K562 (cell line): ENCODE measurements at regions not wholly inside any gene's neighbourhood (a gene's known extent, or its start where the extent isn't known, plus 50 kb on each side); places are given as distances from the start of the nearest gene placed in this dataset.

Experiments
- ATAC-seq: fragments of 200-7000 bp; cut with Tn5 transposase; 3 replicates; pipeline ENCODE4 v1.9.1; 2020; ENCODE audit warnings: moderate library complexity
- BruUV-seq: library from RNA; stranded (reverse); fragments of 400-500 nt; replicated peaks from 2 replicates; lab custom pipeline; 2021; lab: Mats Ljungman, UMichigan
- CTCF ChIA-PET: fragments of 300-600 bp; formaldehyde crosslinking; extraction: SDS; loops from one replicate; lab custom pipeline; 2021; ENCODE audit warnings: low intra/inter-chr PET ratio; lab: Yijun Ruan, JAX
- POLR2A ChIA-PET: fragments of 300-600, 350-650 bp; sonication (Branson Sonifier 250); formaldehyde crosslinking; extraction: SDS; loops from one replicate; lab custom pipeline; 2021; ENCODE audit warnings: antibody characterized with exemption, inconsistent platforms; lab: Yijun Ruan, JAX
- DNase-seq, 4 experiments: peaks; one replicate each; pipeline versions ENCODE4 v3.0.0 to v3.0.0-alpha.2; 2011 to 2018; ENCODE audit warnings: low spot score in 3 of 4, mixed read lengths in 3 of 4; ENCODE audit errors: extremely low read depth in 1 of 4
- FAIRE-seq: peaks from 2 replicates; lab custom pipeline; 2011; peaks lifted over from hg19 to GRCh38; lab: Jason Lieb, UNC
- H2AFZ ChIP-seq: 2 replicates; pipeline ENCODE4 v1.6.0; 2011; ENCODE audit warnings: low read depth, low read length, control low read depth, inconsistent platforms
- H3K27ac ChIP-seq: fragments of 200-600 bp; 3 replicates; pipeline ENCODE4 v1.8.0; 2011; ENCODE audit warnings: low read depth, mild to moderate bottlenecking, control low read depth, inconsistent platforms, low read length, moderate library complexity, mixed read lengths; ENCODE audit errors: extremely low read depth
- H3K27me3 ChIP-seq, 2 experiments: fragments of 300-600 bp in 1 of 2; 2 replicates in 1 of 2; 3 replicates in 1 of 2; pipeline versions ENCODE4 v1.6.0 to v1.8.0; 2011; ENCODE audit warnings: inconsistent platforms in 2 of 2, low read length in 2 of 2, mild to moderate bottlenecking in 1 of 2, mixed read lengths in 1 of 2, moderate library complexity in 1 of 2; ENCODE audit not compliant: control insufficient read depth in 2 of 2, insufficient read depth in 2 of 2
- H3K36me3 ChIP-seq: fragments of 300-600 bp; 3 replicates; pipeline ENCODE4 v1.8.0; 2011; ENCODE audit warnings: mild to moderate bottlenecking, low read length, inconsistent platforms; ENCODE audit not compliant: control insufficient read depth, insufficient read depth
- H3K4me1 ChIP-seq, 2 experiments: fragments of 200-600 bp in 1 of 2; replicated peaks in 1 of 2; 2 replicates in 1 of 2; 3 replicates in 1 of 2; pipeline versions ENCODE4 v1.5.1 to v1.8.0; 2011; ENCODE audit warnings: inconsistent platforms in 2 of 2, low read length in 2 of 2, mild to moderate bottlenecking in 1 of 2, mixed read lengths in 1 of 2, moderate library complexity in 1 of 2; ENCODE audit not compliant: control insufficient read depth in 2 of 2, insufficient read depth in 2 of 2
- H3K4me2 ChIP-seq: 2 replicates; pipeline ENCODE4 v1.6.1; 2011; ENCODE audit warnings: low read length, control low read depth, inconsistent platforms, mixed read lengths; ENCODE audit not compliant: insufficient read depth
- H3K4me3 ChIP-seq: fragments of 200-600 bp; sonication (generic), shearing (Covaris generic); 2 replicates; pipeline ENCODE4 v1.5.1; 2016; ENCODE audit warnings: control low read depth, inconsistent platforms
- H3K79me2 ChIP-seq: fragments of 200-600 bp; 3 replicates; pipeline ENCODE4 v1.8.0; 2011; ENCODE audit warnings: low read length, inconsistent platforms; ENCODE audit not compliant: control insufficient read depth, insufficient read depth
- H3K9ac ChIP-seq, 2 experiments: 2 replicates each; pipeline versions ENCODE4 v1.6.0 to v1.6.1; 2011; ENCODE audit warnings: low read depth in 2 of 2, low read length in 2 of 2, control low read depth in 1 of 2, inconsistent platforms in 1 of 2, mild to moderate bottlenecking in 1 of 2, mixed read lengths in 1 of 2; ENCODE audit not compliant: insufficient read depth in 1 of 2
- H3K9me1 ChIP-seq: one replicate; pipeline ENCODE4 v1.6.0; 2011; ENCODE audit warnings: inconsistent platforms, mild to moderate bottlenecking, low read length, moderate library complexity; ENCODE audit not compliant: control insufficient read depth, insufficient read depth
- H3K9me3 ChIP-seq: replicated peaks from 2 replicates; pipeline ENCODE4 v1.5.1; 2011; ENCODE audit warnings: low read depth, low read length, inconsistent platforms; ENCODE audit not compliant: control insufficient read depth, insufficient read depth
- H4K20me1 ChIP-seq: replicated peaks from 2 replicates; pipeline ENCODE4 v1.6.1; 2011; ENCODE audit warnings: low read length, inconsistent platforms, mixed read lengths; ENCODE audit not compliant: control insufficient read depth, insufficient read depth
- CUX1 ChIP-seq: fragments of 200-800 bp; sonication (Bioruptor generic); IDR thresholded peaks from 2 replicates; pipeline ENCODE4 v1.6.1; 2016; ENCODE audit warnings: missing genetic modification characterization, missing compliant biosample characterization
- HNRNPH1 ChIP-seq: fragments of 200-400 bp; formaldehyde crosslinking; optimal IDR thresholded peaks from 2 replicates; pipeline ENCODE3; 2017; ENCODE audit warnings: low read depth, mild to moderate bottlenecking, low read length, moderate library complexity
- KDM1A ChIP-seq, 2 experiments: fragments of 450-650 bp; IDR thresholded peaks; 2 replicates each; pipeline ENCODE4 v1.6.1; 2016; ENCODE audit warnings: mild to moderate bottlenecking in 2 of 2
- PCBP2 ChIP-seq: fragments of 200-400 bp; formaldehyde crosslinking; IDR thresholded peaks from 2 replicates; pipeline ENCODE4 v1.6.1; 2018; ENCODE audit warnings: low read length, low read depth, mild to moderate bottlenecking, moderate library complexity; ENCODE audit not compliant: poor library complexity, severe bottlenecking
- ZEB2 ChIP-seq: fragments of 450-650 bp; IDR thresholded peaks from 2 replicates; pipeline ENCODE4 v1.6.1; 2016
- ZHX1 ChIP-seq: fragments of 150-350 bp; conservative IDR thresholded peaks from 2 replicates; pipeline ENCODE4 v1.6.1; 2014; ENCODE audit warnings: low read length
- WGBS: fragments of 100-300 bp; shearing (Covaris generic); methylation state at CpG from one replicate; pipeline ENCODE4 v1.1.6; 2016; ENCODE audit warnings: low coverage, mixed read lengths; ENCODE audit not compliant: insufficient coverage; ENCODE audit errors: missing lambda C conversion rate; 5-methylcytosine and 5-hydroxymethylcytosine counted together
- in situ Hi-C: fragments of 300-500 bp; cut with MboI; formaldehyde crosslinking; loops from 4 replicates; pipeline ENCODE4 v1.15.0; 2018; ENCODE audit warnings: inconsistent platforms, mixed read lengths
- intact Hi-C: fragments of 100-400 bp; cut with micrococcal nuclease; formaldehyde crosslinking; loops from 2 replicates; pipeline ENCODE4 v1.14.2; 2022

- H3K4me1 ChIP-seq, result no peaks in the 10 kb centered on the region
- CTCF ChIA-PET, result no interaction called here
- peaks cover 2% of the 10 kb centered on the region for H3K9me1 ChIP-seq
- H3K4me2 ChIP-seq, result no peak overlapping the region
- no peak overlapping the region for H3K9ac ChIP-seq
- no peak for TF ChIP-seq PCBP2
- TF ChIP-seq KDM1A (IDR thresholded peaks at IDR 0.05), result peak in 1 of 2 experiments; percentile 72; a peak in 1 of 4 replicates
- peaks cover 8% of the 10 kb centered on the region for H4K20me1 ChIP-seq
- peaks cover 31 to 86% of the 10 kb centered on the region in 2 experiments; a peak in 4 of 5 replicates for H3K27me3 ChIP-seq
- H3K4me3 ChIP-seq, result no peak overlapping the region
- no peaks in the 10 kb centered on the region for H3K9me3 ChIP-seq
- 2% methylated on average over 13 of the region's 13 CpGs for WGBS
- no TSS peak for BruUV-seq
- H2AFZ ChIP-seq, result no peak overlapping the region
- no peak for FAIRE-seq
- in situ Hi-C loops, result no loop called here
- no peak overlapping the region for H3K27ac ChIP-seq
- H3K36me3 ChIP-seq, result no peaks in the 10 kb centered on the region
- intact Hi-C loops, result no loop called here
- no peaks in the 10 kb centered on the region for H3K79me2 ChIP-seq
- no peak for ATAC-seq
- POLR2A ChIA-PET, result interaction anchor here (0.6 kb wide), 1 partner anchor 27 kb away, joined by 3 read pairs; no protein-coding TSS in a partner anchor
- no peak for DNase-seq
Measured at GRCh38 chr6:169906688-169907418, 155.4 kb downstream of the ERMARD start.

GRCh38 chr6:169906004-169906687 is 154.7 kb downstream of the ERMARD start:
- ChIA-PET CTCF (no interaction called here), POLR2A (no interaction called here)
- H2AFZ ChIP-seq, result no peak overlapping the region
- no peaks in the 10 kb centered on the region for H3K36me3 ChIP-seq
- intact Hi-C loops (no loop called here), in situ Hi-C loops (no loop called here)
- no peak for ATAC-seq
- H4K20me1 ChIP-seq, result peaks cover 8% of the 10 kb centered on the region
- no peaks in the 10 kb centered on the region for H3K79me2 ChIP-seq
- H3K4me1 ChIP-seq, result no peaks in the 10 kb centered on the region
- peaks cover 26 to 79% of the 10 kb centered on the region in 2 experiments; a peak in 4 of 5 replicates for H3K27me3 ChIP-seq
- no peak for DNase-seq
- H3K27ac ChIP-seq, result no peak overlapping the region
- peaks cover 2% of the 10 kb centered on the region for H3K9me1 ChIP-seq
- no peak overlapping the region for H3K4me2 ChIP-seq
- H3K9me3 ChIP-seq, result no peaks in the 10 kb centered on the region
- 1% methylated on average over 24 of the region's 24 CpGs for WGBS
- H3K4me3 ChIP-seq, result no peak overlapping the region
- H3K9ac ChIP-seq, result no peak overlapping the region
- FAIRE-seq, result no peak
- BruUV-seq, result no TSS peak
- TF ChIP-seq HNRNPH1, result no peak
- no peak for TF ChIP-seq ZEB2
- TF ChIP-seq CUX1 (CRISPR knock-in tag), result no peak
- no peak for TF ChIP-seq ZHX1
